Esophagus squamous epithelium (tissue), 4 donors: ENCODE measurements at regions not wholly inside any gene's neighbourhood (a gene's known extent, or its start where the extent isn't known, plus 50 kb on each side); places are given as distances from the start of the nearest gene placed in this dataset.

ENCODE experiments used
- POLR2A ChIP-seq, 4 donors: fragments of 450-650 bp; IDR thresholded peaks; one replicate each; pipeline ENCODE4 v1.6.1; 2017; ENCODE audit warnings: antibody characterized with exemption in 4 of 4, mild to moderate bottlenecking in 4 of 4, moderate library complexity in 3 of 4
- TF ChIP-seq, protein P1 (sequence below), 6 experiments: fragments of 450-650 bp in 4 of 6; fragments of 200-600 bp in 2 of 6; sonication (generic) in 2 of 6; IDR thresholded peaks; one replicate each; pipeline ENCODE4 v1.5.1; 2016 to 2019; ENCODE audit warnings: antibody characterized with exemption in 6 of 6, mild to moderate bottlenecking in 4 of 6, moderate library complexity in 4 of 6

DNA sequence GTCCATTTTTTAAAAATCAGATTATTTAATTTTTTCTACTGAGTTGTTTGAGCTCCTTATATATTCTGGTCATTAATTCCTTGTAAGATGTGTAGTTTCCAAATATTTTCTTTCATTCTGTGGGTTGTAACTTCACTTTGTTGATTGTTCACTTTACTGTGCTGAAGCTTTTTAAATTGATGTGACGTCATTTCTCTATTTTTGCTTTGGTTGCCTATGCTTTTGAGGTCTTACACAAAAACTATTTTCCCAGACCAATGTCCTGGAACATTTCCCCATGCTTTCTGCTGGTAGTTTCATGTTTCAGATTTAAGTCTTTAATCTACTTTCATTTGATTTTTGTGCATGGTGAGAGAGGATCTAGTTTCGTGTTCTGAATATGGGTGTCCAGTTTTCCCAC is 753.6 kb downstream of the TRIML1 start:
- TF ChIP-seq, protein P1, sequence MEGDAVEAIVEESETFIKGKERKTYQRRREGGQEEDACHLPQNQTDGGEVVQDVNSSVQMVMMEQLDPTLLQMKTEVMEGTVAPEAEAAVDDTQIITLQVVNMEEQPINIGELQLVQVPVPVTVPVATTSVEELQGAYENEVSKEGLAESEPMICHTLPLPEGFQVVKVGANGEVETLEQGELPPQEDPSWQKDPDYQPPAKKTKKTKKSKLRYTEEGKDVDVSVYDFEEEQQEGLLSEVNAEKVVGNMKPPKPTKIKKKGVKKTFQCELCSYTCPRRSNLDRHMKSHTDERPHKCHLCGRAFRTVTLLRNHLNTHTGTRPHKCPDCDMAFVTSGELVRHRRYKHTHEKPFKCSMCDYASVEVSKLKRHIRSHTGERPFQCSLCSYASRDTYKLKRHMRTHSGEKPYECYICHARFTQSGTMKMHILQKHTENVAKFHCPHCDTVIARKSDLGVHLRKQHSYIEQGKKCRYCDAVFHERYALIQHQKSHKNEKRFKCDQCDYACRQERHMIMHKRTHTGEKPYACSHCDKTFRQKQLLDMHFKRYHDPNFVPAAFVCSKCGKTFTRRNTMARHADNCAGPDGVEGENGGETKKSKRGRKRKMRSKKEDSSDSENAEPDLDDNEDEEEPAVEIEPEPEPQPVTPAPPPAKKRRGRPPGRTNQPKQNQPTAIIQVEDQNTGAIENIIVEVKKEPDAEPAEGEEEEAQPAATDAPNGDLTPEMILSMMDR (IDR thresholded peaks at IDR 0.05): no peak
- no peak for TF ChIP-seq POLR2A (IDR thresholded peaks at IDR 0.05)
